ENCODE measurements at regions not wholly inside any gene's neighbourhood (a gene's known extent, or its start where the extent isn't known, plus 50 kb on each side); places are given as distances from the start of the nearest gene placed in this dataset.
"Not testable (repeated sequence)": the region's sequence is repeated elsewhere in the genome, so short reads cannot be mapped to it uniquely, and the experiment has no call there.

GRCh38 chr6:18527836-18528743, 140.9 kb downstream of the RNF144B start:
- no peak for DNase-seq

DNA sequence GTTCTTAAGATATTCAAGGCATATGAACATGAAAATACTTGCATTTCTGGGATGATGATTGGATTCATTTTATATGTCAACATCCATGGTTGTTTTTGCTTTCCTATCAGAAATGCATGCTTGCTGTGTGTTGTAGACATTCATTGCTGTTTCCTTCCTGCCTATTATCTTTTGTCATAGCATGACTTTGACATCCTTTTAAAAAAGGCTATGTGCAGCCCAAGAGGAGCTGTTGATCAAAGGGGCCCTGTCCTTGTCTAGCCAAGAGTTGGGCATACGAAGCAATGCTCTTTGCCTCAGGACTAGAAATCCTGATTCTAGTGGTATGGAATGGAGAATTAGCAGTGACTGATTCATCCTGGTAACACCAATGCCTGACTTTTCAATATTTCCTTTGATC, 143.1 kb downstream of the RNF144B start:
- DNase-seq = no peak

GRCh38 chr6:18532139-18532538, 145.0 kb downstream of the RNF144B start:
- no peak for DNase-seq

DNA sequence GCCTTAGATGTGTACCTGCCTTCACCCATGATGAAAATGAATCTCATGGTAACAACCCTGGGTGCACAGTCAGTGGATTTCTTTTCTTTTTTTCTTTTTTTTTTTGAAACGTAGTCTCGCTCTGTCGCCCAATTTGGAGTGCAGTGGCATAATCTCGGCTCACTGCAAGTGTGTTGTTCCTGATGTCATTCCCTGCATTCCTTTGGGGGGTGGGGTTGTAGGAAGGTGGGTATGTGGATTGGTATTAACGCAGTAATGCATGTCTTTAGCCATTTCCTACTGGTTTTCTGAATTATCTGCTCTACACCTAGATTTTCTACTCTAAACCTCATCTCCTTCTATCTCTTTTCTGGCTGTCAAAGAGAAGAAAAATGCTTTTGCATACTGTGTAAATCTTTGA, 146.6 kb downstream of the RNF144B start:
- no peak for DNase-seq

- no peak for DNase-seq
Measured at GRCh38 chr6:18536591-18537055, 149.5 kb downstream of the RNF144B start.

GRCh38 chr6:18538315-18538714, 151.2 kb downstream of the RNF144B start:
- no peak for DNase-seq

GRCh38 chr6:18543051-18543450, 155.9 kb downstream of the RNF144B start:
- DNase-seq = no peak

DNA sequence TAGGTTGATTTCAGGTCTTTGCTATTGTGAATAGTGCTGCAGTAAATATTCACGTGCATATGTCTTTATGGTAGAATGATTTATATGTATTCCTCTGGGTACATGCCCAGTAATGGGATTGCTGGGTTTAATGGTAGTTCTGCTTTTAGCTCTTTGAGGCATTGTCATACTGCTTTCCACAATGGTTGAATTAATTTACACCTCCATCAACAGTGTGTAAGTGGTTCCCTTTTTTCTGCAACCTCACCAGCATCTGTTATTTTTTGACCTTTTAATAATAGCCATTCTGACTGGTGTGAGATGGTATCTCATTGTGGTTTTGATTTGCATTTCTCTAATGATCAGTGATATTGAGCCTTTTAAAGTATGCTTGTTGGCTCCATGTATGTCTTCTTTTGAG, 158.0 kb downstream of the RNF144B start:
- DNase-seq = not testable (repeated sequence)

DNA sequence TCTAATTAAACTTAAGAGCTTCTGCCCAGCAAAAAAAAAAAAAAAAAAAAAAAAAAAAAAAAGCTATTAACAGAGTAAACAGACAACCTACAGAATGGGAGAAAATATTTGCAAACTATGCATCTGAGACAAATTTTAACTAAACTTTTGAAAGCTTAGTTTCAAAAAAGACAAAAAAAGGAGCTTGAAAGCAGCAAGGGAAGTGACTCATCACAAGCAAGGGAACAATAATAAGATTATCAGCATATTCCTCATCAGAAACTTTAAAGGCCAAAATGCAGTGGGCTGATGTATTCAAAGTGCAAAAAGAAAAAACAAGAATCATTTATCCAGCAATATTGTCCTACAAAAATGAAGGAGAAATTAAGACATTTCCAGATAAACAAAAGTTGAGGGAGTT, 158.6 kb downstream of the RNF144B start:
- no peak for DNase-seq

- DNase-seq = no peak
Measured at GRCh38 chr6:18550119-18550518, 163.0 kb downstream of the RNF144B start.

DNA sequence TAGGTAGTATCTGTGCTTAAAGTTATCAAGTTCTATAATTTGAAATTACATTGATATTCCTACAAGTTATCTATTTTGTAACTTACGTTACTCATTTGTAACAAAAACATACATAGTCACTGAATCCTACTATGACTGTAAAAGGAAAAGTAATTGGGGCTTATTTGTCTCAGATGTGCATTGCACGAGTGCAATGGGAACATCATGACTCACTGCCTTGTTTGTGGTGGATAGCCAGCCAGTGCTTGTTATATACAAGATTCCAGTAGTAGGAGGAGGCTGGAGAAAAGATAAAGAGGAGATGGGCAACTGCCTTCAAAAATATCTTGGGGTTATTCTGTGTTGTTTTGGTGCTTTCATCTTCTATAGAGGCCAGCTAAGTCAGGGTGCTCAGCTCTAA, 164.1 kb downstream of the RNF144B start:
- DNase-seq = no peak

- DNase-seq = no peak
Measured at GRCh38 chr6:18555750-18556149, 168.6 kb downstream of the RNF144B start.

DNA sequence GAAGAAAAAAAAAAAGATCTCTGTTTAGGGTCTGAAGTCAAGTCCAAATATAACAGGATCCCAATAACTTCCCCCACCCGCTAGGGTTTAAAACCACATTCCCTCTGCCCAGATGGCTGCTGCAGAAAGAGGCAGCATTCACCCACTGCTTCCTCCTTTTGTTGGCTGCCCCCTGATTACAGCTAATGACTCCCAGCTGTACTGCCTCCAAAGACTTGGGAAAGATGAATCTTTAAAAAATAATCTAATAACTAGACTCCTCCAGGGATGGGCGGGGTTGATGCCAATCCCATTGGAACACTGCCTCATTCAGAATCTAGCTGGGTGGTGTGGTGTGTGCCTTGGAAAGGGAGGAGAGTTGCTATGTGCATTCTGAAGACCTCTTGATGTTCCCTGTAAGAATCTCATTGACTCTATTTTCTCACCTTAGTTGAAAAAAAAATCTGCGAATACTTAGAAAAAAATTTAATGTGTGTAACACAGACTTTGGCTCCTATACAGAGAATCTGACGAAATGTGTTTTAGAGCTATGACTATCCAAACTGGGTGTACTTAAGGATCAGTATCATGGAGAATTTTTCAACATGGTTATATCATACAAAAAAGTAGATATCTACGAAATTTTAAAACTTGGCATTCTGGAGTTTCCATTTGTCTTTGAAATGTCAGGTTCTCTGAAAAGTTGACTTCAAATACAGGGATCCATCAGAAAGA, 174.0 kb downstream of the RNF144B start:
- no peak for DNase-seq

- no peak for DNase-seq
Measured at GRCh38 chr6:18562726-18563125, 175.6 kb downstream of the RNF144B start.

DNA sequence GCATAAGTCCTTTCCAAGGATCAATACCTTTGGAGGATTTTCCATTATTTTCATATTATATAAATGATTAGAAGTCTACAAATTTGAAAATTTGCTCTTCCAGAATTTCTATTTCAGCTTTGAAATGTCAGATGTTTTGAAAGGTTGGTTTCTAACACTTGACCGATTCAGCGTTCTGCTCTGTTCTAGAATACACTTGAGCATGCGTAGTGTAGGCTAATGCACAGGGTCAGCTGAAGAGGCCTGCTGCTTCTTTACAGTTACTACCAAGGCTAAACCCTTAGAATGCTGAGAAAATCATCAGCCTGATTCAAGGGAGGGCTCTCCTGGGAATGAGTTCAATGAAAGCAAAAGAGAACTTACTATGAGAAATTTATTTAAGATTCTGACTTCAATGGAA, 177.6 kb downstream of the RNF144B start:
- no peak for DNase-seq

- no peak for DNase-seq
Measured at GRCh38 chr6:18565231-18565630, 178.1 kb downstream of the RNF144B start.

- no peak for DNase-seq
Measured at GRCh38 chr6:18567380-18567779, 180.2 kb downstream of the RNF144B start.

DNA sequence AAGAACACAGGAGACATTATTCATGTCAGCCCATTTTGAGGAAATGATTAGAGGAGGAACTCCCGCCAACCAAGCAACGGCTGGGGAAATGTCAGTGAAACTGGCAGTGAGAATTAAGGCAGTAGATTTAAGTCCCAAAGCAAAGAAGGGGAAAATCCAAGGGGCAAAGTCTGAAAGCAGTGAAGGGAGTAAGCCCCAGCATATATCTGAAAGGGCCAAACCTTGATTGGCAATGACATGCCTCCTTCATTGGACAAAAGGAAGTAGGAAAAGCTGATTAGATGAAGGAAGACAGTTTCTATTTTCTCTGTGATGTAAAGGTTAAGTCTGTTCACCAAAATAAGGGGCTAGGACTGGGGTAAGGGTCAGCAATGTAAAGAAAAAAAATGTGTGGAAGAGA, 190.3 kb downstream of the RNF144B start:
- no peak for DNase-seq

GRCh38 chr6:18579166-18579565, 192.0 kb downstream of the RNF144B start:
- DNase-seq = no peak

GRCh38 chr6:18579869-18580268, 192.7 kb downstream of the RNF144B start:
- no peak for DNase-seq

- no peak for DNase-seq
Measured at GRCh38 chr6:18584372-18584771, 197.2 kb downstream of the RNF144B start.

DNA sequence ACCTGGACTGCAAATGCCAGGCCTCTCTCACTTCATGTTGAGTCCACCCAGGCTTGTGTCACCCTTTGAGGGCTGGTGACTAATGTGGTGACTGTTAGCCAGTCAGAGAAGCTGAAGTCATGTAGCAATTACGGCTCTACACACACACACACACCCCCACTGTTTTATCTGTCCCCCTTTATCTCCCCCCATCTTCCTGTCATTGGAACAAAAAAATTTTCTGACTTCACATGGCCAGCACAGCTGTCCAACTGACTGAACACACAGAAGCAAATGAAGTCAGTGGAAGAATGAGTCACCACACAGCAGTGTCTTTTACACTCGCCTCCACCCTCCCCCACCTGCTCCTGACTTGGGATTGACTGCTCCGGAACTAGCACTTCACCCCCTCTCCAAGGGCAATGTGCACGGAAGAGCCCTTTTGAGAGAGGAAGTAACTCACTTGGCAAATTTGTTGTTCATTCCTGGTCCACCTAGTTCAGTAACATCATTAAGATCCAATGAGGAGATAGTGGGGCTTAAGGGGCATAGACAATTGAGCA, 198.0 kb downstream of the RNF144B start:
- DNase-seq = no peak

DNA sequence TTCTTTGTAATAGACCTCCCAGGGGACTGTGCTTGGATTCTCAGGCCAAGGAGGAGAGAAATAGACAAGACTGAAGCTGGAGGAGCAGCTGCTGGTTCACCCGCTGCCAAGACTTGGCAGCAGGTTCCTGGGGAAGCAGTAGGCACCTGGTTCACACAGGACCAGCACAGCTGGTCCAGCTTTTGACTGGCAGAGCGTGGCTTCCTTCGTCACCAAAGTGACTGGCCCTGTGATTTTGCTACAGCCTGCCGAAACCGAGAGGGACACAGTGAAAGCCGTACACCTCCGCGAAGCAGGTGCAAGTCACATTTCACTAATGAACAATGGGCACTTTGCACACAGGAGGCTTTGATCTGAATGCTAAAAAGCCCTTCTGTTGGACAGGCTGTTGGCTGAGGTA, 199.0 kb downstream of the RNF144B start:
- DNase-seq = no peak
